GM10266 (cell line): ENCODE measurements at regions not wholly inside any gene's neighbourhood (a gene's known extent, or its start where the extent isn't known, plus 50 kb on each side); places are given as distances from the start of the nearest gene placed in this dataset.

Experiments used
- DNase-seq: peaks from one replicate; pipeline ENCODE4 v3.0.0; 2012; ENCODE audit errors: extremely low spot score
- CTCF ChIP-seq: IDR thresholded peaks from 2 replicates; pipeline ENCODE4 v1.5.1; 2012; ENCODE audit warnings: mild to moderate bottlenecking, low read depth; ENCODE audit not compliant: control insufficient read depth, insufficient read depth; ENCODE audit errors: missing control alignments

GRCh38 chrX:102067966-102068723 is 57.3 kb upstream of the TCEAL2 start:
- peak; percentile 43 for TF ChIP-seq CTCF
- no peak for DNase-seq

- no peak for TF ChIP-seq CTCF
- no peak for DNase-seq
These were observed 61.9 kb upstream of the TCEAL2 start for GRCh38 chrX:102063445-102064074.

DNA sequence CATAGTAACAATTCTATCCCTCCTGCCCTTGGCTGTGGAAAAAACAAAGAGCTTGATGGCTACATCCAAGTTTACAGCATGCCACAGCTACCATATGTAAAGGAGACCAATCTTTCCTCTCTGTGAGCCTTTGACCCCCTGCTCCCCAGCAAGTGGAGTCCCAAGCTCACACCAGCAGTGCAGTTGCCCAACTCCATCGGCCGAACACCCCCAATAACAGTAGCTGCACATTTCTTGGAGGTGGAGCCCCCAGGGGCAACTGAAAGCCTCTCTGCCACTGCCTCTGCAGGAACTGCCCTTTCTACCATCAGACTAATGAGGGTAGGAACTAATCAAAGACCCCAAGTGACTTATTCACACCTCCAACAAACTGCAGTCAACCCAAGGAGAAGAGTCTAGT is 81.0 kb upstream of the TCEAL2 start:
- TF ChIP-seq CTCF, result no peak

DNA sequence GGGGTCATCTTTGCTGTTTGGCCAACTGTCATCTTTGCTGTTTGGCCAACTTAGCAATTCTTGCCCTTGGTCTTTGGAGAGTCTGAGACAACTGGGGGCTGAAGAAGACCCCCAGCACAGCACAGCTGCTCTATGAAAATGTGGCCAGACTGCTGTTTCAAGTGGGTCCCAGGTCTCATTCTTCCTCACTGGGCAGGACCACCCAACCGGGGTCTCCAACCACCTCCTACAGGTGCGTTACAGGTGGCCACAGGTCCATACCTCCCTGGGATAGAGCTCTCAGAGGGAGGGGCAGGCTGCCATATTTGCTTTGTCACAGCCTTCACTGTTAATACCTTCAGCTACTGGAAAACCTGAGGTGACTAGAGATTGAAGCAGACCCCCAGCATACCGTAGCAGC is 82.1 kb upstream of the TCEAL2 start:
- TF ChIP-seq CTCF, result no peak
- no peak for DNase-seq

More for the DNA sequence above, 81.0 kb upstream of the TCEAL2 start:
- DNase-seq, result no peak

DNA sequence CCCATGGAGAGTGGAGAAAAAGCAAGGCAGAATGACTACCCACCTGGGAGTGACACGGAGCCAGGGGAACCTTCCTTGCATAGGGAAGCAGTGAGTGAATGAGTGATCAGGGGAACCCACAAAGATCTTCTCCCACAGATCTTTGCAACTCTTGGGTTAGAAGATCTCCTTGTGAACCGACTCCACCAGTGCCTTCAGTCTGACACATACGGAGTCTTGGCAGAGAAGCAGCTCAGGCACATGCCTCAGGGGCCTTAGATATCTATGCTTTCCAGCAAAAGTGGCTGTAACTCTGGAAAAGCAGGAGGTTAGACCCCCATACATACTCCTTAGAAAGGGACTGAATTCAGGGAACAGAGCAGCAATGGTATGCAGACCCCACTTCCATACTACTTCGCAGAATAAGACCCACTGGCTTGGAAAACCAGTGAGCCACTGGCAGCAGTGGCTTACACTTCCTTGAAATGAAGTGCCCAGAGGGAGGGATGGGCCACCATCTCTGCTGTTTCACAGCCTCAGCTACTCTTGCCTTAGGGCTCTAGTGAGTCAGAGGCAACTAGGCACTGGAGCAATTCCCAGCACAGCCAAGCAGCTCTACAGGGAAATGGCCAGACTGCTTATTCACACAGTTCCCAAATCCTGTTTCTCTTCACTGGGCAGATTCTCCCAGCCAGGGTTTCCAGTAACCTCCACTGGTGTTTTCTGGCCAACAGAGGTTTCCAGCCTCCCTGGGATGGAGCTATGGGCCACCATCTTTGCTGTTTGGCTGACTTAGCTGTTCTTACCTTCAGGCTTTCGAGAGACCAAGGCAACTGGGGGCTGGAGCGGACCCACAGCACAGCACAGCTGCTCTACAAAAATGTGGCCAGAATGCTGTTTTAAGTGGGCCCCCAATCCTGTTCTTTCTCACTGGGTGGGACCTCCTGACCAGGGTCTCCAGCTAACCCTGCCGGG is 82.8 kb upstream of the TCEAL2 start:
- no peak for DNase-seq
- no peak for TF ChIP-seq CTCF

DNA sequence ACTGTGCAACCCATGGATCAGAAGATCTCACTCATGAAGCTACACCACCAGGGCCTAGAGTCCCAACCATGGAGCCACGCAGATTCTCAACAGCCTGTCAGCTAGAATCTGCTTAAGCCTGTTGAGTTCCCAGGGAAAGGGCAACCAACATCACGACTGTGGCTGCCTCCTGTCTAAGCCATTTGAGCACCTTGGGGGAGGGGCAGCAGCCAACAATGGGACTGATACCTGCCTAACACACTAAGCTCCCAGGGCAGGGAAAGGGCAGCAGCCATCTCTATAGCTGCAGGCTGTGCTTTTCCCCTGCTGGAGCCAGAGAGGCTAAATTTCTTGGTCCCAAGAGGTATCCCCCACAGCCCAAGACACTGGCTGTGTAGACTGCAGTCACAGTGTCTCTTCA is 96.5 kb upstream of the TCEAL2 start:
- no peak for TF ChIP-seq CTCF
- DNase-seq, result no peak
